Heart right ventricle (tissue), 16 donors: ENCODE measurements at regions not wholly inside any gene's neighbourhood (a gene's known extent, or its start where the extent isn't known, plus 50 kb on each side); places are given as distances from the start of the nearest gene placed in this dataset.

Experiments used
- ATAC-seq, 8 donors: fragments of 200-7000 bp; cut with Tn5 transposase; one replicate each; pipeline ENCODE4 v1.9.1; 2020; ENCODE audit warnings: mild to moderate bottlenecking in 8 of 8, moderate library complexity in 8 of 8, moderate number of reproducible peaks in 1 of 8
- DNase-seq, 2 donors: peaks; one replicate each; pipeline ENCODE4 v3.0.0-alpha.2; 2020
- H3K27ac ChIP-seq, 10 donors: fragments of 200-600 bp; sonication (generic) in 2 of 10; one replicate each; pipeline versions ENCODE4 v1.5.0 to v1.8.0; 2020 to 2022; ENCODE audit warnings: mild to moderate bottlenecking in 3 of 10
- H3K27me3 ChIP-seq, 7 donors: fragments of 200-600 bp; one replicate each; pipeline ENCODE4 v1.8.0; 2021 to 2022; ENCODE audit warnings: mild to moderate bottlenecking in 2 of 7
- H3K36me3 ChIP-seq, 9 donors: fragments of 200-600 bp; sonication (generic) in 1 of 9; one replicate each; pipeline versions ENCODE4 v1.5.0 to v1.8.0; 2020 to 2022; ENCODE audit warnings: mild to moderate bottlenecking in 2 of 9
- H3K4me1 ChIP-seq, 9 donors: fragments of 200-600 bp; sonication (generic) in 1 of 9; one replicate each; pipeline versions ENCODE4 v1.5.0 to v1.8.0; 2020 to 2022; ENCODE audit warnings: mild to moderate bottlenecking in 4 of 9
- H3K4me3 ChIP-seq, 10 donors: fragments of 200-600 bp; sonication (generic) in 2 of 10; one replicate each; pipeline versions ENCODE4 v1.5.0 to v1.8.0; 2020 to 2022; ENCODE audit warnings: mild to moderate bottlenecking in 7 of 10, moderate library complexity in 2 of 10
- H3K9me3 ChIP-seq, 11 donors: fragments of 200-600 bp in 10 of 11; sonication (generic) in 2 of 11; one replicate each; pipeline versions ENCODE4 v1.5.0 to v1.8.0; 2013 to 2022; ENCODE audit warnings: mild to moderate bottlenecking in 2 of 11, control low read depth in 1 of 11, moderate library complexity in 1 of 11
- WGBS, 2 donors: extraction: QIAGEN DNeasy Blood & Tissue Kit; methylation state at CpG; one replicate each; pipeline ENCODE4 v1.1.7; 2013; ENCODE audit warnings: inconsistent platforms in 1 of 2; 5-methylcytosine and 5-hydroxymethylcytosine counted together
- intact Hi-C, 10 donors: fragments of 100-400 bp; cut with DNase I; formaldehyde crosslinking; loops; one replicate each; pipeline versions ENCODE4 v1.11.1 to v1.14.2; 2022
- TF ChIP-seq, protein P1 (sequence below), 9 donors: fragments of 200-600 bp; sonication (generic) in 2 of 9; IDR thresholded peaks; one replicate each; pipeline versions ENCODE4 v1.5.0 to v1.8.0; 2021 to 2022; ENCODE audit warnings: antibody characterized with exemption in 9 of 9, mild to moderate bottlenecking in 5 of 9, moderate library complexity in 1 of 9
- donor health status: Arrhythmogenic right ventricular cardiomyopathy.
- donor health status: ischemic (EF 13 %, LVEDD 7.1; RV severe dilation, severe dysfunction).
- donor health status: healthy with polysubstance abuse.
- donor health status: DM: no; HTN: yes; CAD: no.
- donor health status: DM: no; HTN: no; CAD: no.
- donor health status: ischemic (EF 25% LVEDD 6.9; RV normal size, moderate dysfunction).
- donor health status: ischemic (EF 25% LVEDD 5.7; RV mildly dilated, moderate dysfunction).
- donor health status: healthy.
- donor health status: DM: yes; HTN: yes; CAD: no.
- donor health status: Ischemic cardiomyopathy.
- donor health status: ischemic (EF 35%, LVEDD 5.7; RV mildly dilated, moderate dysfunction).
- donor health status: nonischemic (EF 11% LVEDD 7.7; RV severe dilation, severe dysfunction).
- donor health status: DM: yes; HTN: yes; CAD: no.
- donor health status: PGD.
- donor health status: ischemic (EF 29% LVEDD 5.4; RV normal size, mild dysfunction).
- donor health status: nonischemic (EF 23%, LVEDD 6.1; RV moderate dilation, normal function).

DNA sequence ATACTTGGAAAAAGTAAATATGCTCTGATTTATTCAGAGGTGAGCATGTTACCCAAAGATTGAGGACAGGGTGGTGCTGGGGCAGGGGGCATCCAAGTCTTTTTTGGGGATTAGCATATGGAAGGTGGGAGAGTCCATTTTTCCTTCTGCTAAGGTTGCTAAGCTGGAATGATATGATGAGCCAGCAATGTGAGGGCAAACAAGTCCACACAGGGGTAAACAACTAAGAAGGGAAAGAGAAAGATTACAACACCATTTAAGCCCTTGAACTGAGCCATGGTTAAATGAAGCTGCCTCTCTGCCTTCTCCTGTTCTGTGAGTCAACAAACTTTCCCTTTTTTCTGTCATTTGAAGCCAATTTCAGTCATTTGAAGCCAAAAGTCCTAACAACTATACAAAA is 89.0 kb downstream of the RPL22L1 start:
- DNase-seq (no peak), ATAC-seq (no peak)
- TF ChIP-seq, protein P1, sequence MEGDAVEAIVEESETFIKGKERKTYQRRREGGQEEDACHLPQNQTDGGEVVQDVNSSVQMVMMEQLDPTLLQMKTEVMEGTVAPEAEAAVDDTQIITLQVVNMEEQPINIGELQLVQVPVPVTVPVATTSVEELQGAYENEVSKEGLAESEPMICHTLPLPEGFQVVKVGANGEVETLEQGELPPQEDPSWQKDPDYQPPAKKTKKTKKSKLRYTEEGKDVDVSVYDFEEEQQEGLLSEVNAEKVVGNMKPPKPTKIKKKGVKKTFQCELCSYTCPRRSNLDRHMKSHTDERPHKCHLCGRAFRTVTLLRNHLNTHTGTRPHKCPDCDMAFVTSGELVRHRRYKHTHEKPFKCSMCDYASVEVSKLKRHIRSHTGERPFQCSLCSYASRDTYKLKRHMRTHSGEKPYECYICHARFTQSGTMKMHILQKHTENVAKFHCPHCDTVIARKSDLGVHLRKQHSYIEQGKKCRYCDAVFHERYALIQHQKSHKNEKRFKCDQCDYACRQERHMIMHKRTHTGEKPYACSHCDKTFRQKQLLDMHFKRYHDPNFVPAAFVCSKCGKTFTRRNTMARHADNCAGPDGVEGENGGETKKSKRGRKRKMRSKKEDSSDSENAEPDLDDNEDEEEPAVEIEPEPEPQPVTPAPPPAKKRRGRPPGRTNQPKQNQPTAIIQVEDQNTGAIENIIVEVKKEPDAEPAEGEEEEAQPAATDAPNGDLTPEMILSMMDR (IDR thresholded peaks at IDR 0.05): no peak
- H3K9me3 ChIP-seq: peaks cover 0 to 19% (median 0%) of the 10 kb centered on the region in 11 donors
- H3K4me1 ChIP-seq: no peaks in the 10 kb centered on the region
- no peak overlapping the region for H3K27ac ChIP-seq
- peaks cover 0 to 10% (median 0%) of the 10 kb centered on the region in 7 donors for H3K27me3 ChIP-seq
- no peak overlapping the region for H3K4me3 ChIP-seq
- intact Hi-C loops: no loop called here
- H3K36me3 ChIP-seq: no peaks in the 10 kb centered on the region

DNA sequence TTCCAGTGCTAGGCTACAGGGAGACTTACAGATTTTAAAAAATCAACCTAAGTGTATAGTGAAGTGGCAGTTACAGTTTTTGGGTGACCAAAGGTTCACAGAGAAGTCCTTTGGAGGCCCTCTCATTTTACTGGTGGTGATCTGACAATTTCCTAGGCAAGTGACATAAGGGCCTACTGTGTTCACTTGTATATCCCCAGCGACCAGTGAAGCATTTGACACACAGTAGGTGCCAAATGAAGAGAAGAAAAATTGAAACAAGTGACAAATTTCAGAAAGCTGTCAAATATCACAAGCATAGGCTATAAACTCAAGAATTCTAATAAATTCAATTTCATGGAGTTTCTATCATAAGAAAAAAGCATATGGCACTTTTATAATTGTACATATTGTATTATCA is 89.5 kb downstream of the RPL22L1 start:
- Histone ChIP-seq H3K9me3 (peaks cover 0 to 19% (median 0%) of the 10 kb centered on the region in 11 donors), H3K36me3 (no peaks in the 10 kb centered on the region), H3K27me3 (peaks cover 0 to 10% (median 0%) of the 10 kb centered on the region in 7 donors), H3K4me1 (no peaks in the 10 kb centered on the region), H3K4me3 (no peak overlapping the region), H3K27ac (no peak overlapping the region)
- intact Hi-C loops: no loop called here
- TF ChIP-seq, protein P1 (IDR thresholded peaks at IDR 0.05): no peak
- DNase-seq (no peak), ATAC-seq (no peak)
- 57 to 64% methylated on average over 1 of the region's 1 CpG for WGBS, 2 donors

DNA sequence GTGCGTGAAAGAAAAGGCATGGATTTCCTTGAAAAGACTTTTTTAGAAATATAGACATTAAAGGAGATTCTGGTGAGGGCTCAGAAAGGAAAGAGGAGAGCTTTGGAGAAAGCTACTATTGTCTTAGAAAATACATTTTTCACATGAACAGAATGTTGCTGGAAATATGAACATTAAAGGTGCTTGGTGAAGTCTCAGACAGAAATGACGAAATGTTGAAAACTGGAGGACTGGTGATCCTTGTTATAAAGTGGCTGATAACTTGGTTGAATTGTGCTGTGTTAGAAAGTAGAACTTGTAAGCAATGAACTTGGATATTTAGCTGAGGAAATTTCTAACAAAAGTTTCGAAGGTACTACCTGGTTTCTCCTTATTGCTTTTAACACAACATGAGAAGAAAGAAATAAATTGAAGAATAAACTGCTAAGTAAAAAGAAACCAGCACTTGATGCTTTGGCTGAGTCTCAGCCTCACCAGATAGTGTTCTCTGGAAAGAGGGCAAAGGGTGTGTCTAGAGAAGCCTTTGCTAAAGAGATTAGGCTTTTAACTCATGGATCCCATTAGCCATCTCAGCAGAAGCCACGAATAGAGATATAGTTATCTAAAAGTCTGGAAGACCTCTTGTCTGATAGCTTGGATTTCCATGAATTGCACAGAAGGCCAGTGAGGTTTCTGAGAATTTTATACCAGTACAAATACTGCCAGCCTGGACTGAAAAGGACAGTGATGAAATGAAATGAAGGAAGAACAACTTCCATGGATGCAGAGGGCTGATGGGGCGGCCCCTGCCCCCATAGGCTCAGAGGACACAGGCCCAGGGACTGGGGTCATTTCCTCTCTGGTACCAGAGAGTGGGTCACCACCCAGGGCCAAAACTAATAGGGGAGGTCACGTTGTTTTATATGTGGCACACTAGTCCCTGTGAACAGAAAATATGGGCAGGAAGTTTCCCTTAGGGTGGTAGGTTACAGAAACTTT is 91.5 kb downstream of the RPL22L1 start:
- intact Hi-C loops: no loop called here
- H3K27me3 ChIP-seq: peaks cover 0 to 10% (median 0%) of the 10 kb centered on the region in 7 donors
- no peak overlapping the region for H3K4me3 ChIP-seq
- TF ChIP-seq, protein P1 (IDR thresholded peaks at IDR 0.05): no peak
- H3K27ac ChIP-seq: no peak overlapping the region
- WGBS, 2 donors: 72 to 82% methylated on average over 6 of the region's 6 CpGs
- H3K9me3 ChIP-seq: peaks cover 0 to 17% (median 0%) of the 10 kb centered on the region in 11 donors
- H3K36me3 ChIP-seq: no peaks in the 10 kb centered on the region
- DNase-seq (no peak), ATAC-seq (no peak)
- no peaks in the 10 kb centered on the region for H3K4me1 ChIP-seq

DNA sequence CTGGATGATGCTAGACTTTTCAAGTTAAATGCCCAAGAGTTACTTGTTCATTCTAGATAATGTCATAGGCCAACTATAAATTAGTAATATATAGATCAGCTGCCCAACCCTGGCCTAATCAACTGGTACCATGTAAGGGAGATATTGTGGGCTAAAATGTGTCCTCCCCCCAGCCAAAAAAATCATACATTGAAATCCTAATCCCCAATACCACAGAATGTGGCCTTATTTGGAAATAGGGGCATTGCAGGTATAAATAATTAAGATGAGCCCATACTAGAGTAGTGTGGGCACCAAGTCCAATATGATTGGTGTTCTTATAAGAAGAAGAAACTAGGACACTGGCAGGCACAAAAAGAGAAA is 92.5 kb downstream of the RPL22L1 start:
- H3K4me1 ChIP-seq: no peaks in the 10 kb centered on the region
- no peak for ATAC-seq
- no peaks in the 10 kb centered on the region for H3K36me3 ChIP-seq
- peaks cover 0 to 10% (median 0%) of the 10 kb centered on the region in 7 donors for H3K27me3 ChIP-seq
- TF ChIP-seq, protein P1 (IDR thresholded peaks at IDR 0.05): no peak
- no peak overlapping the region for H3K27ac ChIP-seq
- no peak overlapping the region for H3K4me3 ChIP-seq
- intact Hi-C loops: no loop called here
- H3K9me3 ChIP-seq: peaks cover 0 to 12% (median 0%) of the 10 kb centered on the region in 11 donors
- no peak for DNase-seq
